ENCODE measurements at regions not wholly inside any gene's neighbourhood (a gene's known extent, or its start where the extent isn't known, plus 50 kb on each side); places are given as distances from the start of the nearest gene placed in this dataset.

DNA sequence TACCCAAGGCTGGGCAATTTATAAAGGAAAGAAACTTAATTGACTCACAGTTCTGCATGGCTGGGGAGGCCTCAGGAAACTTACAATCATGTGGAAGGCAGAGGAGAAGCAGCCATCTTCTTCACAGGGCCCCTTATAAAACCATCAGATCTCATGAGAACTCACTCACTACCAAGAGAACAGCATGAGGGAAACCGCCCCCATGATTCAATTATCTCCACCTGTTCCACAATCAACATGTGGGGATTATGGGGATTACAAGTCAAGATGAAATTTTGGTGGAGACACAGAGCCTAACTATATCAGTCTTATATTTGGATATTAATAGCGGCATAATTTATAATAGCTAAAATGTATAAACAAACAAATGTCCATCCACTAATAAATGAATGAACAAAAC is 1123.7 kb upstream of the NCAM2 start:
- Histone ChIP-seq H3K4me3 (no peak overlapping the region), H3K27me3 (no peaks in the 10 kb centered on the region), H3K36me3 (no peaks in the 10 kb centered on the region), H3K9me3 (peaks cover 0 to 14% of the 10 kb centered on the region in 2 donors), H3K27ac (no peak overlapping the region), H3K4me1 (no peaks in the 10 kb centered on the region)
- TF ChIP-seq, protein P1, sequence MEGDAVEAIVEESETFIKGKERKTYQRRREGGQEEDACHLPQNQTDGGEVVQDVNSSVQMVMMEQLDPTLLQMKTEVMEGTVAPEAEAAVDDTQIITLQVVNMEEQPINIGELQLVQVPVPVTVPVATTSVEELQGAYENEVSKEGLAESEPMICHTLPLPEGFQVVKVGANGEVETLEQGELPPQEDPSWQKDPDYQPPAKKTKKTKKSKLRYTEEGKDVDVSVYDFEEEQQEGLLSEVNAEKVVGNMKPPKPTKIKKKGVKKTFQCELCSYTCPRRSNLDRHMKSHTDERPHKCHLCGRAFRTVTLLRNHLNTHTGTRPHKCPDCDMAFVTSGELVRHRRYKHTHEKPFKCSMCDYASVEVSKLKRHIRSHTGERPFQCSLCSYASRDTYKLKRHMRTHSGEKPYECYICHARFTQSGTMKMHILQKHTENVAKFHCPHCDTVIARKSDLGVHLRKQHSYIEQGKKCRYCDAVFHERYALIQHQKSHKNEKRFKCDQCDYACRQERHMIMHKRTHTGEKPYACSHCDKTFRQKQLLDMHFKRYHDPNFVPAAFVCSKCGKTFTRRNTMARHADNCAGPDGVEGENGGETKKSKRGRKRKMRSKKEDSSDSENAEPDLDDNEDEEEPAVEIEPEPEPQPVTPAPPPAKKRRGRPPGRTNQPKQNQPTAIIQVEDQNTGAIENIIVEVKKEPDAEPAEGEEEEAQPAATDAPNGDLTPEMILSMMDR (IDR thresholded peaks at IDR 0.05), result no peak
- intact Hi-C loops (cut with DNase I), result no loop called here
- no peak for DNase-seq
- no peak for ATAC-seq

DNA sequence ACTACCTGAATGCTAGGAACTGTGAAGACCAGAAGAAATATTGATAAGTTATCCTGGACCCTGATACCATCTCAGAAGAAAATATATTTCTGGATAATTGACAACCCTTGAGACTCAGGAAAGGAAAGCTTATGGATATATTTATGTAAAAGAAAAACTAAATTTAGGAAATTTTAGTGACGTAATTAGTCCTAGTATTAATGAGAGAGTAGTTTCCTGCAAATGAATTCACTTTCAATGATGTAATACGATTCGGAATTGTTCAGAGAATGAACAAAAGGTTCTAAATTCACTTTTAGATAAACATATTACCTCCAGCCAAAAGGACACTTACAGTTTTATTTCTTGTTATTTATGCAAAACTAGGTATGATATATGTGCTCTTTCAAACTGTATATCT is 1120.1 kb upstream of the NCAM2 start:
- Histone ChIP-seq H3K36me3 (no peaks in the 10 kb centered on the region), H3K4me3 (no peak overlapping the region), H3K27me3 (no peaks in the 10 kb centered on the region), H3K4me1 (no peaks in the 10 kb centered on the region), H3K9me3 (peaks cover 0 to 7% of the 10 kb centered on the region in 2 donors), H3K27ac (no peak overlapping the region)
- ATAC-seq, result no peak
- TF ChIP-seq, protein P1 (IDR thresholded peaks at IDR 0.05), result no peak
- intact Hi-C loops (cut with DNase I), result no loop called here
- no peak for DNase-seq

DNA sequence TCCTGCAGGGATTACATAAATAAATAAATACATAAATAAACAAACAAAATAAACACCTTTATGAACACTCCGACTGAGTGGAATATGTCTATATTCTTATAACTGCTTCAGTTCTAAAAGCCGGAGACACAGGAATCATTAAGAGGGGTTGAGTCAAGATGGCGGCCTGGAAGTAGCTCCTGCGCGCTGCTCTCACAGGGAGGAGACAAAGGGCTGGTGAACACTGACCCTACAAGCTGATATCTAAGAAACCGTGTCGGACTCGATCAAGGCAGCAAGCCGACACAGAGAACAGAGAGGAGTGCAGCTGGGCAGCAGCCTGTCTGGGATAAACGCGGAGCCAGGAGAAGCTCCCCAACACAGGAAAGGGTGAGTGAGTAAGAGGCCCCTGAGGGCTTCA is 1098.6 kb upstream of the NCAM2 start:
- TF ChIP-seq, protein P1 (IDR thresholded peaks at IDR 0.05), result no peak
- DNase-seq (no peak), ATAC-seq (no peak)
- Histone ChIP-seq H3K27me3 (no peaks in the 10 kb centered on the region), H3K4me3 (no peak overlapping the region), H3K36me3 (no peaks in the 10 kb centered on the region), H3K27ac (no peak overlapping the region), H3K4me1 (no peaks in the 10 kb centered on the region), H3K9me3 (peaks cover 0 to 26% of the 10 kb centered on the region in 2 donors)
- intact Hi-C loops (cut with DNase I), result no loop called here

DNA sequence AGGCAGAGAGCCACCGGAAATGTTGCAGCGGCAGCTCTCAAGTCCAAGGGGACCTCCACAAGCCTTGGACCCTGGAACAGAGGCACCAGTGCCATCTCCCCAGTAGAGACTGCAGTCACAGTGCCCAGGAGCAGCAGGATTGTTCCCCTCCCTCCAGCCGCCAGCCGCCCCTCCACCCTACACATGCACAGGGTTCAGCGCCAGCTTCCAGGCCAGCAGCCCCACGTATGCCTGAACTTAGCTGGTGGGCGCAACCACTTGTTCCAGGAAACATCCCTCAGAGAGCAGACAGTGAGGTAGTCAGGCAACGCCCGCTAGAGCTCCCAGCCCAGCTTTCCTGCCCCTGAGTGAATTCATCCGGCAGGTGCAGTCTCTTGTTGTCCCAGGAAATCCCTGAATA is 1098.1 kb upstream of the NCAM2 start:
- no peak overlapping the region for H3K4me3 ChIP-seq
- intact Hi-C loops (cut with DNase I), result no loop called here

DNA sequence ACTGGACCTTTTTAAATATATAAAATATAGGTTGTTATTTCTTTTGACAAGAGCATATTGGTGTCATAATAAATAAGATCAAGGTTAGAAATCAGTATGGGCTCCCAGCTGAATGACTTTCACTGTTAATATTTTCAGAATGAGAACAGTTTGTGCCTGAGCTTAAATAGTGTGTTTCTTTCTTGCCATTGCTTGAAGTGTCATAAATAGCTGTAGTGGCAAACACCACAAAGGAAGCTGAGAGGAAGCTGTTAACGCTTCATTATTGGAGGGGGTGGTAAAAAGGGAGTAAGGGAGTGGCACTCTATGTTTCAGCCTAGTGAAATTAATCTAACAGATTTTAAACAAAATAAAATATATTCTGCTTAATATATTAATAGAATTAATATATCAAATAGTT is 1089.8 kb upstream of the NCAM2 start:
- H3K27me3 ChIP-seq, result no peaks in the 10 kb centered on the region
- no peaks in the 10 kb centered on the region for H3K36me3 ChIP-seq
- DNase-seq (no peak), ATAC-seq (no peak)
- H3K9me3 ChIP-seq, result no peaks in the 10 kb centered on the region
- H3K27ac ChIP-seq, result no peak overlapping the region
- no peaks in the 10 kb centered on the region for H3K4me1 ChIP-seq
- TF ChIP-seq, protein P1 (IDR thresholded peaks at IDR 0.05), result no peak
- intact Hi-C loops (cut with DNase I), result no loop called here
- no peak overlapping the region for H3K4me3 ChIP-seq

More for the DNA sequence above, 1098.1 kb upstream of the NCAM2 start:
- Histone ChIP-seq H3K27ac (no peak overlapping the region), H3K4me1 (no peaks in the 10 kb centered on the region), H3K27me3 (no peaks in the 10 kb centered on the region), H3K36me3 (no peaks in the 10 kb centered on the region), H3K9me3 (peaks cover 0 to 26% of the 10 kb centered on the region in 2 donors)
- DNase-seq (no peak), ATAC-seq (no peak)
- TF ChIP-seq, protein P1 (IDR thresholded peaks at IDR 0.05), result no peak

Data from left lung (tissue), 4 donors.